EL (cell line): ENCODE measurements at regions not wholly inside any gene's neighbourhood (a gene's known extent, or its start where the extent isn't known, plus 50 kb on each side); places are given as distances from the start of the nearest gene placed in this dataset.
"Not testable (repeated sequence)": the region's sequence is repeated elsewhere in the genome, so short reads cannot be mapped to it uniquely, and the experiment has no call there.

Experiments
- DNase-seq: peaks from one replicate; pipeline ENCODE4 v3.0.0-alpha.2; 2016

- no peak for DNase-seq
Measured at GRCh38 chr19:31825134-31826094, 476.2 kb upstream of the TSHZ3 start.

- DNase-seq: no peak
Measured at GRCh38 chr19:31826325-31826724, 477.1 kb upstream of the TSHZ3 start.

GRCh38 chr19:31831421-31832175 is 482.4 kb upstream of the TSHZ3 start:
- DNase-seq: no peak

GRCh38 chr19:31832176-31832548 is 482.9 kb upstream of the TSHZ3 start:
- no peak for DNase-seq

GRCh38 chr19:31834070-31834469 is 484.8 kb upstream of the TSHZ3 start:
- DNase-seq: no peak

- DNase-seq: no peak
Measured at GRCh38 chr19:31838163-31838815, 489.1 kb upstream of the TSHZ3 start.

- DNase-seq: no peak
Measured at GRCh38 chr19:31840371-31840770, 491.1 kb upstream of the TSHZ3 start.

- DNase-seq: no peak
Measured at GRCh38 chr19:31841755-31842154, 492.5 kb upstream of the TSHZ3 start.

GRCh38 chr19:31863122-31863521 is 482.3 kb upstream of the ZNF507 start:
- no peak for DNase-seq

GRCh38 chr19:31874313-31874712 is 471.1 kb upstream of the ZNF507 start:
- no peak for DNase-seq

- no peak for DNase-seq
Measured at GRCh38 chr19:31875591-31875990, 469.8 kb upstream of the ZNF507 start.

GRCh38 chr19:31880283-31880682 is 465.1 kb upstream of the ZNF507 start:
- DNase-seq: no peak

GRCh38 chr19:31881988-31882387 is 463.4 kb upstream of the ZNF507 start:
- no peak for DNase-seq

- no peak for DNase-seq
Measured at GRCh38 chr19:31882709-31883108, 462.7 kb upstream of the ZNF507 start.

GRCh38 chr19:31883296-31883990 is 462.0 kb upstream of the ZNF507 start:
- DNase-seq: no peak

GRCh38 chr19:31885280-31885853 is 460.0 kb upstream of the ZNF507 start:
- DNase-seq: no peak

GRCh38 chr19:31890230-31890629 is 455.2 kb upstream of the ZNF507 start:
- no peak for DNase-seq

- DNase-seq: no peak
Measured at GRCh38 chr19:31892060-31892459, 453.4 kb upstream of the ZNF507 start.

- DNase-seq: not testable (repeated sequence)
Measured at GRCh38 chr19:31893491-31893890, 451.9 kb upstream of the ZNF507 start.

GRCh38 chr19:31894451-31894850 is 451.0 kb upstream of the ZNF507 start:
- DNase-seq: no peak

GRCh38 chr19:31897292-31897691 is 448.1 kb upstream of the ZNF507 start:
- no peak for DNase-seq

GRCh38 chr19:31900991-31901390 is 444.4 kb upstream of the ZNF507 start:
- DNase-seq: no peak

- no peak for DNase-seq
Measured at GRCh38 chr19:31902821-31903220, 442.6 kb upstream of the ZNF507 start.
